ENCODE measurements at regions not wholly inside any gene's neighbourhood (a gene's known extent, or its start where the extent isn't known, plus 50 kb on each side); places are given as distances from the start of the nearest gene placed in this dataset.
"Not testable (repeated sequence)": the region's sequence is repeated elsewhere in the genome, so short reads cannot be mapped to it uniquely, and the experiment has no call there.

- not testable (repeated sequence) for H3K4me1 Mint-ChIP-seq; H3K27ac ChIP-seq (ENCODE audit: low read depth); H3K4me3 Mint-ChIP-seq; H2AFZ ChIP-seq; ATAC-seq; H3K79me2 ChIP-seq (replicated peaks; ENCODE audit: insufficient read depth); H3K36me3 ChIP-seq (ENCODE audit: insufficient read depth); H3K27ac Mint-ChIP-seq; H3K27me3 Mint-ChIP-seq (ENCODE audit: insufficient read depth, low read depth, poor library complexity); DNase-seq (ENCODE audit: low spot score); H3F3A ChIP-seq (replicated peaks; ENCODE audit: low read depth); H3K4me3 ChIP-seq; H3K36me3 Mint-ChIP-seq (ENCODE audit: low read depth); H4K20me1 ChIP-seq (replicated peaks; ENCODE audit: insufficient read depth); H3K9me3 Mint-ChIP-seq; H3K4me1 ChIP-seq (ENCODE audit: insufficient read depth); H3K4me2 ChIP-seq; H3K27me3 ChIP-seq (ENCODE audit: insufficient read depth)
- peaks cover 14% of the 10 kb centered on the region for H3K9me2 ChIP-seq (ENCODE audit: insufficient read depth)
Observed at GRCh38 chr14:44450232-44450631, 56.9 kb downstream of the FSCB start.

- H4K20me1 ChIP-seq (replicated peaks; ENCODE audit: insufficient read depth): no peaks in the 10 kb centered on the region
- no peak overlapping the region for H2AFZ ChIP-seq
- peaks cover 11% of the 10 kb centered on the region for H3K9me2 ChIP-seq (ENCODE audit: insufficient read depth)
- H3K79me2 ChIP-seq (replicated peaks; ENCODE audit: insufficient read depth): no peaks in the 10 kb centered on the region
- no peak overlapping the region for H3K4me3 ChIP-seq
- ATAC-seq (no peak), DNase-seq (ENCODE audit: low spot score) (no peak)
- 0 out of 2 replicates have a peak, but pooled peaks cover 6% of the 10 kb centered on the region for H3K4me1 ChIP-seq (ENCODE audit: insufficient read depth)
- Mint-ChIP-seq H3K27me3 (ENCODE audit: insufficient read depth, low read depth, poor library complexity) (peaks cover 6% of the 10 kb centered on the region), H3K27ac (0 out of 2 replicates have a peak overlapping the region, but pooled peaks have one; percentile 6), H3K36me3 (ENCODE audit: low read depth) (no peaks in the 10 kb centered on the region), H3K9me3 (peaks cover 2% of the 10 kb centered on the region; the same call in 1 of the 3 replicates), H3K4me1 (no peaks in the 10 kb centered on the region), H3K4me3 (no peak overlapping the region)
- TF ChIP-seq REST (IDR thresholded peaks at IDR 0.05; ENCODE audit: unreplicated experiment): no peak
- TF ChIP-seq STAT1 (IDR thresholded peaks at IDR 0.05; ENCODE audit: unreplicated experiment): no peak
- no peak for TF ChIP-seq ZNF331 (CRISPR knock-in tag; IDR thresholded peaks at IDR 0.05; ENCODE audit: low read depth)
- TF ChIP-seq EZH2 (IDR thresholded peaks at IDR 0.05; ENCODE audit: low read depth, unreplicated experiment): no peak
- no peaks in the 10 kb centered on the region for H3F3A ChIP-seq (replicated peaks; ENCODE audit: low read depth)
- no peaks in the 10 kb centered on the region for H3K27me3 ChIP-seq (ENCODE audit: insufficient read depth)
- no peak overlapping the region for H3K4me2 ChIP-seq
- H3K27ac ChIP-seq (ENCODE audit: low read depth): no peak overlapping the region
- no peaks in the 10 kb centered on the region for H3K36me3 ChIP-seq (ENCODE audit: insufficient read depth)
Observed at GRCh38 chr14:44449680-44450079, 57.4 kb downstream of the FSCB start.

GRCh38 chr14:44448951-44449358, 58.1 kb downstream of the FSCB start:
- no peak for ATAC-seq
- no peaks in the 10 kb centered on the region for H3K4me1 Mint-ChIP-seq
- H2AFZ ChIP-seq: no peak overlapping the region
- TF ChIP-seq ZNF462 (CRISPR knock-in tag; IDR thresholded peaks at IDR 0.05): no peak
- TF ChIP-seq STAT1 (IDR thresholded peaks at IDR 0.05; ENCODE audit: unreplicated experiment): no peak
- no peak for TF ChIP-seq EZH2phosphoT487 (IDR thresholded peaks at IDR 0.05; ENCODE audit: unreplicated experiment)

More at GRCh38 chr14:44448951-44449358, 58.1 kb downstream of the FSCB start:
- no peaks in the 10 kb centered on the region for H3K36me3 Mint-ChIP-seq (ENCODE audit: low read depth)
- H4K20me1 ChIP-seq (replicated peaks; ENCODE audit: insufficient read depth): no peaks in the 10 kb centered on the region
- H3K27me3 Mint-ChIP-seq (ENCODE audit: insufficient read depth, low read depth, poor library complexity): peaks cover 6% of the 10 kb centered on the region
- no peaks in the 10 kb centered on the region for H3F3A ChIP-seq (replicated peaks; ENCODE audit: low read depth)
- H3K36me3 ChIP-seq (ENCODE audit: insufficient read depth): no peaks in the 10 kb centered on the region
- DNase-seq (ENCODE audit: low spot score): no peak
- H3K79me2 ChIP-seq (replicated peaks; ENCODE audit: insufficient read depth): no peaks in the 10 kb centered on the region
- H3K27ac ChIP-seq (ENCODE audit: low read depth): no peak overlapping the region
- no peak overlapping the region for H3K4me3 Mint-ChIP-seq
- no peaks in the 10 kb centered on the region for H3K27me3 ChIP-seq (ENCODE audit: insufficient read depth)
- no peak overlapping the region for H3K27ac Mint-ChIP-seq
- H3K9me3 Mint-ChIP-seq: peaks cover 2% of the 10 kb centered on the region; the same call in 1 of the 3 replicates
- no peak overlapping the region for H3K4me3 ChIP-seq
- no peak overlapping the region for H3K4me2 ChIP-seq
- 0 out of 2 replicates have a peak, but pooled peaks cover 6% of the 10 kb centered on the region for H3K4me1 ChIP-seq (ENCODE audit: insufficient read depth)
- H3K9me2 ChIP-seq (ENCODE audit: insufficient read depth): peaks cover 6% of the 10 kb centered on the region; the same call in 1 of the 2 replicates

Data from GM23338 (cell line).